Ovary (tissue), 7 donors: ENCODE measurements at regions not wholly inside any gene's neighbourhood (a gene's known extent, or its start where the extent isn't known, plus 50 kb on each side); places are given as distances from the start of the nearest gene placed in this dataset.

Experiments
- DNase-seq, 5 donors: peaks; one replicate each; pipeline ENCODE4 v3.0.0-alpha.2; 2019 to 2020
- H3K27ac ChIP-seq, 2 donors: fragments of 200-600 bp; one replicate each; pipeline versions ENCODE4 v1.5.1 to v1.8.0; 2019 to 2022
- H3K27me3 ChIP-seq: fragments of 200-600 bp; one replicate; pipeline ENCODE4 v1.8.0; 2022
- H3K36me3 ChIP-seq: fragments of 200-600 bp; sonication (generic); one replicate; pipeline ENCODE4 v1.5.1; 2019
- H3K4me1 ChIP-seq: one replicate; pipeline ENCODE4 v1.8.1; 2013; ENCODE audit warnings: mild to moderate bottlenecking, moderate library complexity; ENCODE audit not compliant: insufficient read depth
- H3K4me3 ChIP-seq: fragments of 200-600 bp; sonication (generic); one replicate; pipeline ENCODE4 v1.5.1; 2017
- H3K9me3 ChIP-seq, 2 donors: fragments of 200-600 bp in 1 of 2; sonication (generic) in 1 of 2; one replicate each; pipeline versions ENCODE4 v1.5.1 to v1.8.1; 2013 to 2019; ENCODE audit warnings: mild to moderate bottlenecking in 1 of 2, moderate library complexity in 1 of 2
- CTCF ChIP-seq, 3 donors: fragments of 450-650 bp in 2 of 3; fragments of 200-600 bp in 1 of 3; IDR thresholded peaks; one replicate each; pipeline versions ENCODE4 v1.5.1 to v1.8.0; 2016 to 2022; ENCODE audit warnings: antibody characterized with exemption in 3 of 3, mild to moderate bottlenecking in 1 of 3
- EP300 ChIP-seq: sonication (generic); formaldehyde crosslinking; IDR thresholded peaks from one replicate; pipeline ENCODE4 v1.6.1; 2017; ENCODE audit warnings: antibody characterized with exemption
- POLR2A ChIP-seq: fragments of 450-650 bp; IDR thresholded peaks from one replicate; pipeline ENCODE4 v1.6.1; 2017; ENCODE audit warnings: antibody characterized with exemption, mild to moderate bottlenecking, moderate library complexity
- WGBS, 3 donors: extraction: QIAGEN DNeasy Blood & Tissue Kit in 1 of 3; methylation state at CpG; one replicate each; pipeline versions ENCODE4 v1.1.5 to v1.1.7; 2013 to 2017; 5-methylcytosine and 5-hydroxymethylcytosine counted together
- intact Hi-C, 4 donors: fragments of 100-400 bp; cut with DNase I; formaldehyde crosslinking; loops; one replicate each; pipeline versions ENCODE4 v1.11.0 to v1.15.1; 2022 to 2023
- donor health status: DM: no; HTN: no; CAD: no; lungs with moderate emphysema.
- donor health status: DM: no; HTN: no; CAD: no.
- donor health status: Bipolar disorder and iron deficiency.
- donor health status: DM: no; HTN: no; CAD: no.
- donor health status: DM: yes; HTN: yes; CAD: no.

- Histone ChIP-seq H3K4me1 (peaks cover 6% of the 10 kb centered on the region), H3K4me3 (no peak overlapping the region), H3K9me3 (no peaks in the 10 kb centered on the region), H3K27me3 (no peaks in the 10 kb centered on the region), H3K36me3 (no peaks in the 10 kb centered on the region), H3K27ac (peak overlapping the region in 1 of 2 donors; percentile 78)
- intact Hi-C loops, result no loop called here
- no peak for DNase-seq
- TF ChIP-seq EP300 (no peak), POLR2A (no peak), CTCF (IDR thresholded peaks at IDR 0.05) (no peak)
- 44 to 54% (median 54%) methylated on average over 1 of the region's 1 CpG for WGBS, 3 donors
Observed at GRCh38 chr9:18394847-18395351, 79.1 kb upstream of the ADAMTSL1 start.

- DNase-seq, result no peak
- Histone ChIP-seq H3K9me3 (no peaks in the 10 kb centered on the region), H3K27me3 (no peaks in the 10 kb centered on the region), H3K36me3 (no peaks in the 10 kb centered on the region), H3K27ac (no peak overlapping the region), H3K4me1 (peaks cover 6% of the 10 kb centered on the region), H3K4me3 (no peak overlapping the region)
- no peak for TF ChIP-seq POLR2A
- no peak for TF ChIP-seq EP300
- no peak for TF ChIP-seq CTCF (IDR thresholded peaks at IDR 0.05)
- intact Hi-C loops, result no loop called here
Observed at GRCh38 chr9:18396102-18396728, 77.7 kb upstream of the ADAMTSL1 start.

GRCh38 chr9:18397076-18397475 lies 76.9 kb upstream of the ADAMTSL1 start:
- intact Hi-C loops, result no loop called here
- Histone ChIP-seq H3K4me1 (peaks cover 5% of the 10 kb centered on the region), H3K36me3 (no peaks in the 10 kb centered on the region), H3K27ac (no peak overlapping the region), H3K4me3 (no peak overlapping the region), H3K27me3 (no peaks in the 10 kb centered on the region), H3K9me3 (no peaks in the 10 kb centered on the region)
- DNase-seq, result no peak
- TF ChIP-seq POLR2A, result no peak
- no peak for TF ChIP-seq CTCF (IDR thresholded peaks at IDR 0.05)
- TF ChIP-seq EP300, result no peak
- 55 to 64% (median 60%) methylated on average over 2 of the region's 2 CpGs for WGBS, 3 donors

- H3K9me3 ChIP-seq, result no peaks in the 10 kb centered on the region
- 90 to 100% (median 97%) methylated on average over 1 of the region's 1 CpG for WGBS, 3 donors
- DNase-seq, result no peak
- H3K27me3 ChIP-seq, result no peaks in the 10 kb centered on the region
- H3K4me1 ChIP-seq, result peaks cover 5% of the 10 kb centered on the region
- no peaks in the 10 kb centered on the region for H3K36me3 ChIP-seq
- TF ChIP-seq CTCF (IDR thresholded peaks at IDR 0.05) (no peak), POLR2A (no peak), EP300 (no peak)
- H3K27ac ChIP-seq, result no peak overlapping the region
- H3K4me3 ChIP-seq, result no peak overlapping the region
- intact Hi-C loops, result no loop called here
Observed at GRCh38 chr9:18398038-18398437, 75.9 kb upstream of the ADAMTSL1 start.
